ENCODE measurements at regions not wholly inside any gene's neighbourhood (a gene's known extent, or its start where the extent isn't known, plus 50 kb on each side); places are given as distances from the start of the nearest gene placed in this dataset.

DNA sequence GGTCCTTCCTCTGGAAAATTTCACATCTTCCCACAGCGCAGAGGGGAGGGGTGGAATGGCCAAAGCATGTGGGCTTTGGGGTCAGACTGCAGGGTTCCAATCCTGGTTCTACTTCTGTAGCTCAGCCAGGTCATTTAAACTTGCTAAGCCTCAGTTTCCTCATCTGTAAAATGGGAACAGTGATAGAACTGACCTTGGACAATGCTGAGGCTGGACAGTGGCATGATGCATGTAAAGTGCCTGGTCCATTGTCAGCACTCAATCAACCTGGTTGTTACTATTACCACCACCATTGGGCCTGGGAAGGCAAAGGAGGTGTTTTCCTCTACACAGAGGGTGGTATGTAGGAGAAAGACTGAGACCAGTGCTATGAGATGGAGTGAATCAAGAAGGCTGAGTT, 162.8 kb downstream of the VRK1 start:
- Mint-ChIP-seq H3K4me1 (no peaks in the 10 kb centered on the region), H3K4me3 (no peak overlapping the region), H3K36me3 (ENCODE audit: low read depth) (no peaks in the 10 kb centered on the region), H3K9me3 (peaks cover 20% of the 10 kb centered on the region), H3K27me3 (ENCODE audit: insufficient read depth) (no peaks in the 10 kb centered on the region), H3K27ac (no peak overlapping the region)
- Histone ChIP-seq H3K9me3 (ENCODE audit: control insufficient read depth, low read length) (peaks cover 26% of the 10 kb centered on the region), H3K9ac (ENCODE audit: extremely low read depth, low read length, poor library complexity, severe bottlenecking) (no peak overlapping the region), H3K36me3 (ENCODE audit: control insufficient read depth, insufficient read depth, low read length) (no peaks in the 10 kb centered on the region), H3K4me1 (ENCODE audit: control insufficient read depth, insufficient read depth, low read length) (no peaks in the 10 kb centered on the region), H3K4me3 (ENCODE audit: low read length) (no peak overlapping the region), H3K27ac (ENCODE audit: low read depth, low read length) (no peak overlapping the region), H3K27me3 (ENCODE audit: control insufficient read depth, insufficient read depth, low read length, poor library complexity, severe bottlenecking) (no peaks in the 10 kb centered on the region)
- DNase-seq: no peak
- WGBS, 2 experiments (ENCODE audit: insufficient coverage in 1 of 2, insufficient read length in 1 of 2): 0% methylated on average over 1 of the region's 1 CpG; no CpG with 5 or more reads in 1 of the 2 experiments
- TF ChIP-seq, protein P1, sequence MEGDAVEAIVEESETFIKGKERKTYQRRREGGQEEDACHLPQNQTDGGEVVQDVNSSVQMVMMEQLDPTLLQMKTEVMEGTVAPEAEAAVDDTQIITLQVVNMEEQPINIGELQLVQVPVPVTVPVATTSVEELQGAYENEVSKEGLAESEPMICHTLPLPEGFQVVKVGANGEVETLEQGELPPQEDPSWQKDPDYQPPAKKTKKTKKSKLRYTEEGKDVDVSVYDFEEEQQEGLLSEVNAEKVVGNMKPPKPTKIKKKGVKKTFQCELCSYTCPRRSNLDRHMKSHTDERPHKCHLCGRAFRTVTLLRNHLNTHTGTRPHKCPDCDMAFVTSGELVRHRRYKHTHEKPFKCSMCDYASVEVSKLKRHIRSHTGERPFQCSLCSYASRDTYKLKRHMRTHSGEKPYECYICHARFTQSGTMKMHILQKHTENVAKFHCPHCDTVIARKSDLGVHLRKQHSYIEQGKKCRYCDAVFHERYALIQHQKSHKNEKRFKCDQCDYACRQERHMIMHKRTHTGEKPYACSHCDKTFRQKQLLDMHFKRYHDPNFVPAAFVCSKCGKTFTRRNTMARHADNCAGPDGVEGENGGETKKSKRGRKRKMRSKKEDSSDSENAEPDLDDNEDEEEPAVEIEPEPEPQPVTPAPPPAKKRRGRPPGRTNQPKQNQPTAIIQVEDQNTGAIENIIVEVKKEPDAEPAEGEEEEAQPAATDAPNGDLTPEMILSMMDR (conservative IDR thresholded peaks at IDR 0.05): no peak

DNA sequence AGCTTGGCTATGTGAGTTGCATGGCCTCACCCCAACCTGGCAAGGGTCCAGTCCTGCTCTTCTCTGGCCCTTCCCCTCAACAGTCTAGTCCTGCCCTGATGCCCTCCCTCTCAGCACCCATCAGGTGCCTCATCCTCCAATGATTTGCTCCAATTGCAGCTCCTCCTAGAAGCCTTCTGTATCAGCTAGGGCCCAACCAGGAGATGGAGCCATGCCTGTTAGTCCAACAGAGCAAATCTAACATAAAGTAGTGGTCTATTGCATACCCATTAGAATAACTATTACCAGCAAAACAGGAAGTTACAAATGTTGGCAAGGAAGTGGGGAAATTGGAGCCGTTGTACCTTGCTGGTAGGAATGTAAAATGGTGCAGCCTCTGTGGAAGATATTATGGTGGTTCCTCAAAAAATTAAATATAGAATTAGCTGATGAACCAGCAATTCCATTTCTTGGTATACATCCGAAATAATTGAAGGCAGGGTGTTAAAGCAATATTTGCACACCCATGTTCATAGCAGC, 163.5 kb downstream of the VRK1 start:
- no peaks in the 10 kb centered on the region for H3K27me3 Mint-ChIP-seq (ENCODE audit: insufficient read depth)
- H3K4me1 Mint-ChIP-seq: no peaks in the 10 kb centered on the region
- no peaks in the 10 kb centered on the region for H3K36me3 Mint-ChIP-seq (ENCODE audit: low read depth)
- H3K27ac Mint-ChIP-seq: no peak overlapping the region
- TF ChIP-seq, protein P1 (conservative IDR thresholded peaks at IDR 0.05): no peak
- peaks cover 26% of the 10 kb centered on the region for H3K9me3 ChIP-seq (ENCODE audit: control insufficient read depth, low read length)
- no peak overlapping the region for H3K9ac ChIP-seq (ENCODE audit: extremely low read depth, low read length, poor library complexity, severe bottlenecking)
- H3K4me1 ChIP-seq (ENCODE audit: control insufficient read depth, insufficient read depth, low read length): no peaks in the 10 kb centered on the region
- no peak overlapping the region for H3K27ac ChIP-seq (ENCODE audit: low read depth, low read length)
- DNase-seq: no peak
- H3K27me3 ChIP-seq (ENCODE audit: control insufficient read depth, insufficient read depth, low read length, poor library complexity, severe bottlenecking): no peaks in the 10 kb centered on the region
- 88 to 100% methylated on average over 2 of the region's 2 CpGs for WGBS, 2 experiments (ENCODE audit: insufficient coverage in 1 of 2, insufficient read length in 1 of 2)
- peaks cover 20% of the 10 kb centered on the region for H3K9me3 Mint-ChIP-seq
- no peak overlapping the region for H3K4me3 ChIP-seq (ENCODE audit: low read length)
- no peaks in the 10 kb centered on the region for H3K36me3 ChIP-seq (ENCODE audit: control insufficient read depth, insufficient read depth, low read length)
- no peak overlapping the region for H3K4me3 Mint-ChIP-seq

DNA sequence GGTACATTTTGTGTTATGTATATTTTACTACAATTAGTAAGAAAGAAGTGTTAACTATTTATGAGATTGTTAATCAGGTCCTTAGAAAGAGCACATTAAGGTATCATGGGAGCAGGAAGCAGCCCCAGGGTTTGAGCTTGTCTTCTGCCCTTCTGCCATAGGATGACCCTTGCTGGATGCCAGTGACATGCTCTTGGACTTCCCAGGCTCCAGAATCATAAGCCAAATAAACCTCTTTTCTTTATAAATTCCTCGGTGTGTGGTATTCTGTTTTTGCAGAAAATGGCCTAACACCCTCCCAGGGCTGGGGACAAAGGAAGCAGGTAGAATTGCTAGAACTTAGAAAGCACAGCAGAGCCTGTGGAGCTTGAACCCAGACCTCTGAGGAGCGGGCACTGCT, 164.7 kb downstream of the VRK1 start:
- peaks cover 20% of the 10 kb centered on the region for H3K9me3 Mint-ChIP-seq
- TF ChIP-seq, protein P1 (conservative IDR thresholded peaks at IDR 0.05): no peak
- no peaks in the 10 kb centered on the region for H3K4me1 Mint-ChIP-seq
- H3K36me3 Mint-ChIP-seq (ENCODE audit: low read depth): no peaks in the 10 kb centered on the region
- no peak for DNase-seq
- Histone ChIP-seq H3K4me1 (ENCODE audit: control insufficient read depth, insufficient read depth, low read length) (no peaks in the 10 kb centered on the region), H3K27me3 (ENCODE audit: control insufficient read depth, insufficient read depth, low read length, poor library complexity, severe bottlenecking) (no peaks in the 10 kb centered on the region), H3K9me3 (ENCODE audit: control insufficient read depth, low read length) (peaks cover 26% of the 10 kb centered on the region), H3K36me3 (ENCODE audit: control insufficient read depth, insufficient read depth, low read length) (no peaks in the 10 kb centered on the region), H3K4me3 (ENCODE audit: low read length) (no peak overlapping the region), H3K9ac (ENCODE audit: extremely low read depth, low read length, poor library complexity, severe bottlenecking) (no peak overlapping the region), H3K27ac (ENCODE audit: low read depth, low read length) (no peak overlapping the region)
- WGBS, 2 experiments (ENCODE audit: insufficient coverage in 1 of 2, insufficient read length in 1 of 2): 44 to 100% methylated on average over 1 to 2 of the region's 2 CpGs
- H3K27me3 Mint-ChIP-seq (ENCODE audit: insufficient read depth): no peaks in the 10 kb centered on the region
- H3K27ac Mint-ChIP-seq: no peak overlapping the region
- no peak overlapping the region for H3K4me3 Mint-ChIP-seq

Measured in endodermal cell (in vitro differentiated cells).